NCI-H345 (cell line): ENCODE measurements at regions not wholly inside any gene's neighbourhood (a gene's known extent, or its start where the extent isn't known, plus 50 kb on each side); places are given as distances from the start of the nearest gene placed in this dataset.

Source experiments
- DNase-seq: peaks from one replicate; lab custom pipeline; 2025; lab: John Stamatoyannopoulos, UW

DNA sequence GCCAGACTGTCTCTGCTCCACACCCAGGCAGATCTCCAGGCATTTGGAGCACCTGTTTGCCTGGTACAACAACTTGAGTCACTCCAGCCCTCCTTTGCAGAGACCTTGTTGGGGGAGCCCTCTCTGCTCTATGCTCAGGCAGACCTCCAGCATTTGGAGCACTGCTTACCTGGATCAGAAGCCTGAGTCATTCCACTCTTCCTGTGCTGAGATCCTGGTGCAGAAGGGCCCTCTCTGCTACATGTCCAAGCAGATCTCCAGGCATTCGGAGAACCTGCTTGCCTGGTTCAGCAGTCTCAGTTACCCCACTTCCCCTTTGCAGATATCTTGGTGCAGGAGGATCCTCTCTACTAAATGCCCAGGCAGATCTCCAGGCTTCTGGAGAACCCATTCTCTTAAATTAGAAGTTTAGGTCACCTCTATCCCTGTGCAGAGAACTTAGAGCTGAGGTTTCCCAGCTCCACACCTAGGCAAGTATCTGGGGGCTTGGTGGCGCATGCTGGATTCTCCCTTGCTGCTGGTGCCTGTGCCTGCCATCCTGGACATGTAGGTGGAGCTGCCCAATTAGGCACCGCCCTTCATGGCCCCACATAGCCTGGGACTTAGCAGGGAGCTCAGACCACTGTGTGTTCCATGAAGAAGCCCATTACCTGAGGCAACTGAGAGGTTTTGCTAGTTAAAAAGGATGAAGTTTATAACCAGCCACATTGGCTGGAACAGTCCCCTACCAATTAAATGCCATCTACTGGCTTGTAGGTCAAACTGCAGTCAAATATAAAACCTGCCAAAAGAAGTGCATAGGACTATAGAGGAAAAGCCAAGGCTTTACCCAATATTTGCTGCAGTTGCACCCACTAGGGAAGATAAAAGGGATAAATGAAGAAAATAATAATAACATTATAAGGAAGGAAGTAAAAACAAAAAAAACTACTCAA is 97.6 kb upstream of the SLITRK6 start:
- no peak for DNase-seq

- no peak for DNase-seq
Measured at GRCh38 chr13:85887406-85887805, 88.2 kb upstream of the SLITRK6 start.

DNA sequence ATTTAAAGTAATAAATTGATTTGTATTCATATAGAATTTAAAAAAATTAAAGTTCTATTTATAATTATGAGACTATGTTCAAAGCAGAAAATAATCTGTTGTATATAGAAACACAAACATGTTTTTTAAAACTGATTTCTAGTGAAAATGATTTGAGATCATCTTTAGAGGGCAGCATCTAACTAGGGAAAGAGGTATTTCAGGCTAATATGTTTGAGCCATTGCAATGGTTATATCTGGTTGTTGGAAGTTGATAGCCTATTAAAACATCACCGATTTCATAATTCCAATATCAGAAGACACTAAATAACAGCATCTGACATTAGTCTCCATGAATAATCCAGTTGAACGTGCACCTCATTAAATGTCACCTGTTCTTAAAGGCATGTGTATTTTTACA is 79.8 kb upstream of the SLITRK6 start:
- no peak for DNase-seq

DNA sequence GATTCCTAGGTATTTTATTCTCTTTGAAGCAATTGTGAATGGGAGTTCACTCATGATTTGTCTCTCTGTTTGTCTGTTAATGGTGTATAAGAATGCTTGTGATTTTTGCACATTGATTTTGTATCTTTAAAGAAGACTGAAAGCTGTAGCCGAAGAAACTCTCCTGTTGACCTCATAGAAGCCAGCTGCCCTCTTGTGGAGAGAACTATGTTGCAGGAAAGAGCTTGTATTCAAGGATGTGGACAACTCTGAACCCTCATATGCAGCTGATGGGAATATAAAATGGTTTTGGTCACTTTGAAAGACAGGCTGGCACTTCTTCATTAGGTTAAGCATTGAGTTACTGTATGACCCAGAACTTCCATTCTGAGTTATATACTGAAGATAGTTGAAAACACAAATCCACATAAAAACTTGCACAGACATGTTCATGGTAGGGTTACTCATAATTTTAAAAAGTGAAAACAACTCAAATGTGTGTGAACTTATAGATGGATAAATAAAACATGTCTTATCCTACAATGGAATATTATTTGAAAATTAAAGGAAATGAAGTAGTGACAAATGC is 65.8 kb upstream of the SLITRK6 start:
- no peak for DNase-seq

GRCh38 chr13:85853901-85854663 is 54.9 kb upstream of the SLITRK6 start:
- DNase-seq, result no peak

- DNase-seq, result no peak
Measured at GRCh38 chr13:85853161-85853894, 54.1 kb upstream of the SLITRK6 start.
